IPS DF 6.9 (cell line): ENCODE measurements at regions not wholly inside any gene's neighbourhood (a gene's known extent, or its start where the extent isn't known, plus 50 kb on each side); places are given as distances from the start of the nearest gene placed in this dataset.

Source experiments
- DNase-seq: peaks from one replicate; pipeline ENCODE4 v3.0.0-alpha.2; 2013; ENCODE audit warnings: low read depth, low spot score
- H3K27ac ChIP-seq: one replicate; pipeline ENCODE4 v1.5.1; 2013; ENCODE audit warnings: low read length, control low read depth
- H3K27me3 ChIP-seq: 2 replicates; pipeline ENCODE4 v1.6.1; 2013; ENCODE audit warnings: mild to moderate bottlenecking, low read length; ENCODE audit not compliant: control insufficient read depth, insufficient read depth
- H3K36me3 ChIP-seq: 2 replicates; pipeline ENCODE4 v1.6.1; 2013; ENCODE audit warnings: low read length; ENCODE audit not compliant: control insufficient read depth, insufficient read depth
- H3K4me1 ChIP-seq: 2 replicates; pipeline ENCODE4 v1.6.1; 2013; ENCODE audit warnings: low read length; ENCODE audit not compliant: control insufficient read depth, insufficient read depth
- H3K4me3 ChIP-seq: 2 replicates; pipeline ENCODE4 v1.5.1; 2013; ENCODE audit warnings: mild to moderate bottlenecking, low read length
- H3K9me3 ChIP-seq: 2 replicates; pipeline ENCODE4 v1.6.1; 2013; ENCODE audit warnings: low read length, inconsistent platforms; ENCODE audit not compliant: control insufficient read depth, insufficient read depth
- WGBS: extraction: QIAGEN DNeasy Blood & Tissue Kit; methylation state at CpG from one replicate; pipeline ENCODE4 v1.1.7; 2013; ENCODE audit warnings: mixed read lengths, missing lambda C conversion rate; ENCODE audit not compliant: insufficient read length, insufficient coverage; 5-methylcytosine and 5-hydroxymethylcytosine counted together

DNA sequence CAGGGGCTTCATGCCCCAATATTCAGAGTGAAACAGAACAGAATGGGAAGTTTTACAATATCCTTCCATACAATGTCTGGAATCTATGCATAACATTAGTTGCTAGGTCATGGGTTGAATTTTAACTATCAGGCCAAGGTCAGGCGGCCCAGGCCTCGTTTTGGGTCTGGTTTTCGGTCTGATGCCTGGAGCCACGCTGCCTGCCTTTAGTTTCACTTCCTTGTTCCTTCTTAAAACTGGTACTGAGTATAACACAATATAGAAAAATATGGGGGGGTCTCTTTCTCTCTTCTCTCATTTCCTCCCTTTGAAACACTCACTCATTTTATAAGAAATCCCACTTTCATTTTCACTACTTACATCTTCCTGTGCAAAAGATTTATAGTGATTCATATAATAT lies 1243.8 kb downstream of the CDY2B start:
- no peaks in the 10 kb centered on the region for H3K27me3 ChIP-seq
- H3K4me1 ChIP-seq: no peaks in the 10 kb centered on the region
- no peaks in the 10 kb centered on the region for H3K36me3 ChIP-seq
- H3K4me3 ChIP-seq: no peak overlapping the region
- H3K27ac ChIP-seq: no peak overlapping the region
- no peak for DNase-seq
- no CpG with 5 or more reads among the region's 4 CpGs for WGBS
- H3K9me3 ChIP-seq: no peaks in the 10 kb centered on the region

GRCh38 chrY:16629146-16629545 lies 1250.9 kb downstream of the CDY2B start:
- no peak for DNase-seq
- WGBS: no CpG with 5 or more reads among the region's 1 CpG
- H3K4me1 ChIP-seq: no peaks in the 10 kb centered on the region

GRCh38 chrY:16627122-16627521 lies 1252.9 kb downstream of the CDY2B start:
- Histone ChIP-seq H3K9me3 (no peaks in the 10 kb centered on the region), H3K27ac (no peak overlapping the region), H3K36me3 (no peaks in the 10 kb centered on the region), H3K4me3 (no peak overlapping the region), H3K4me1 (no peaks in the 10 kb centered on the region), H3K27me3 (no peaks in the 10 kb centered on the region)
- WGBS: no CpG with 5 or more reads among the region's 3 CpGs
- no peak for DNase-seq

More at GRCh38 chrY:16629146-16629545, 1250.9 kb downstream of the CDY2B start:
- Histone ChIP-seq H3K4me3 (no peak overlapping the region), H3K27me3 (no peaks in the 10 kb centered on the region), H3K36me3 (no peaks in the 10 kb centered on the region), H3K27ac (no peak overlapping the region), H3K9me3 (no peaks in the 10 kb centered on the region)

GRCh38 chrY:16616201-16616975 lies 1263.6 kb downstream of the CDY2B start:
- no peaks in the 10 kb centered on the region for H3K36me3 ChIP-seq
- no CpG with 5 or more reads among the region's 2 CpGs for WGBS
- no peak for DNase-seq
- no peaks in the 10 kb centered on the region for H3K27me3 ChIP-seq
- no peaks in the 10 kb centered on the region for H3K9me3 ChIP-seq
- no peak overlapping the region for H3K27ac ChIP-seq
- no peaks in the 10 kb centered on the region for H3K4me1 ChIP-seq
- no peak overlapping the region for H3K4me3 ChIP-seq

DNA sequence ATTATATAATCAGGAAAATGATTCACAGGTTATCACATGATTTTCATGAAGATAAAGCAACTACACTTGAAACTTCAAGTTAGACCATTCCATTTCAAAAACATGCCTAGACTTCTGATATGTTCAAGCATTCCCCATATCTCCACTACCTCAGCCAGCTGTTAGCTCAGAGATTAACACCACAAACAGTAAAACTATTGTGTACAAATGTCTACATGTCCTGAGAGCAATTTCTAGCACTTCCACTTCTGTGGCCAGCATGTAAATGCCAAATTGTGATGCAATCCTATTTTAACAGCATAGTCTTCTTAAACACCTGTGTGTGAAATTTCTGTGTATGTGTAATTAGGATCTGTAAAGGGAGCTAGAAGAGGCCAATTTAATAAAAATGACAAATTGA lies 1271.3 kb downstream of the CDY2B start:
- Histone ChIP-seq H3K27ac (no peak overlapping the region), H3K36me3 (no peaks in the 10 kb centered on the region), H3K4me3 (no peak overlapping the region), H3K9me3 (no peaks in the 10 kb centered on the region), H3K27me3 (no peaks in the 10 kb centered on the region), H3K4me1 (no peaks in the 10 kb centered on the region)
- DNase-seq: no peak

DNA sequence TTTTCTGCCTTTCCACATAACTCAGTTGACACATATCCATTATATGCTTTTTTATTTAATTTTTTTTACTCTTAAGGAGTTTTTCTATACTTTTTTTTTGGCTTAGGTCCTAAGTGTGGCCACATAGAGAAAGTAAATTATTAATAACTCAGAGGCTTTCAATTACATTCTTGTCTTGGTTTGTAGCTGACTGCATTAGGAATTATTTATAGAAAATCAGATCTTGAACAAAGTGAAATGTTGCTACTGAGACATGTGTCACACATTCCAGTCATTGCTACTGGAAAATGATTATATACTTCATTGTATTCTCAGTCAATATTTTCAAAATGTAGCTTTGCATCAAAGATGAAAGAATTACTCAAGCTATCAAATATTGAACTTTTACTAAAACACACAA lies 1277.9 kb downstream of the CDY2B start:
- H3K4me3 ChIP-seq: no peak overlapping the region
- no peak overlapping the region for H3K27ac ChIP-seq
- DNase-seq: no peak
- no peaks in the 10 kb centered on the region for H3K4me1 ChIP-seq
- no peaks in the 10 kb centered on the region for H3K36me3 ChIP-seq
- no peaks in the 10 kb centered on the region for H3K9me3 ChIP-seq
- no peaks in the 10 kb centered on the region for H3K27me3 ChIP-seq

DNA sequence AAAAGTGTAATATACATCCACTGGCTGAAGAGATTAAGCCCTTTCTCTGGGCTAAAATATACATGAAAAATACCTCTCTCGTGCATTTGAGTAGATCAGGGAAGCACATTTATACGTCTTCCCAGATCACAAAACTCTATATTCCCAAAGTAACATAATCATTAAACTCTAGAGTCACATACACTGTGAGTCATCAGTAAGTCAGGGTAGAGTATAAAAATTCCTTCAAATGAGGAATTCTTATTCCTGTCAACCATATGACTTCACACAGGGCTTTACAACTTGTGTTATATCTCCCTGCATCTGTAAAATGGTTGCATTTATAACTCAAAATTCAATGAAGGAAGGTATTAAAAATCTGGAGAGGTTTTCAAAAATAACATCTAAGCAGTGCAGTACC lies 1278.4 kb downstream of the CDY2B start:
- H3K4me1 ChIP-seq: no peaks in the 10 kb centered on the region
- H3K27me3 ChIP-seq: no peaks in the 10 kb centered on the region
- H3K9me3 ChIP-seq: no peaks in the 10 kb centered on the region
- no CpG with 5 or more reads among the region's 2 CpGs for WGBS
- DNase-seq: no peak
- no peak overlapping the region for H3K27ac ChIP-seq
- no peaks in the 10 kb centered on the region for H3K36me3 ChIP-seq
- no peak overlapping the region for H3K4me3 ChIP-seq

DNA sequence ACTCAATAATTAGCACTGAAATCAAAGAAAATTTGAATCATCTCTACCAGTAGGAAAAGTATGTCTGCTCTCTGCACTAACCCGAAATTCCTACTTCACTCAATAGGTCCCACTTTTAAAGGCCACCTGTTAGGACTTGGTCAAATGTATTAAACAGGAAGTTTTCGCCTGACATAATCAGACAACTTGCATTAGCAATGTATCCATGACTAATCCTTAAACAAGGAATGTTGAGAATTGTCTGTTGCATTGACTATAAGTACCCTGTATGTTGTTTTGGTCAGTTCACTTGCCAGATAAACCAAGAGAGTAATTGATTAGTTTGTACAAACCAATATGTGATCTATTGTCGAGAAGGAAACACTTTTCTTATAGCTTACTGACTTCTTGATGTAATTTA lies 1308.0 kb downstream of the CDY2B start:
- Histone ChIP-seq H3K4me3 (no peak overlapping the region), H3K27ac (no peak overlapping the region), H3K4me1 (no peaks in the 10 kb centered on the region), H3K36me3 (no peaks in the 10 kb centered on the region), H3K9me3 (no peaks in the 10 kb centered on the region), H3K27me3 (no peaks in the 10 kb centered on the region)
- no peak for DNase-seq
- no CpG with 5 or more reads among the region's 3 CpGs for WGBS

DNA sequence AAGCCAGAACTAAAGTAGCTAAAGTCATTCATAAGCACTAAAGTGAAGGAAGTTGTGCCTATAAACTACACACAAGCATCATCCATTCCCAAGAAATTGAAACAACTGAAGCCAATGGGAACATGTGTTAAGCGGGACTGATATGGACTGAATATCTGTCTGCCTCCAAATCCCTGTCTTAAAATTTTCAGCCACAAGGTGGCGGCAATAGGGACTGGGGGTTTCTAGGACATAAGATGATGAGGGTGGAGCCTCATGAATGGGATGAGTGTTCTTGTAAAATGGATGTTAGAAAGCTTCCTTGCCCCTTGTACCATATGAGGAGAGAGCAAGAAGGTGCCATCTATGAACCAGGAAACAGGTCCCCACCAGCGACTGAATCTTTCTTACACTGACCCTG lies 1317.5 kb downstream of the CDY2B start:
- Histone ChIP-seq H3K9me3 (no peaks in the 10 kb centered on the region), H3K4me1 (no peaks in the 10 kb centered on the region), H3K27me3 (no peaks in the 10 kb centered on the region), H3K36me3 (no peaks in the 10 kb centered on the region), H3K27ac (no peak overlapping the region), H3K4me3 (no peak overlapping the region)
- DNase-seq: peak; percentile 4
- no CpG with 5 or more reads among the region's 3 CpGs for WGBS

GRCh38 chrY:16522021-16522420 lies 1358.0 kb downstream of the CDY2B start:
- no peak for DNase-seq
- Histone ChIP-seq H3K27ac (no peak overlapping the region), H3K27me3 (no peaks in the 10 kb centered on the region), H3K4me1 (no peaks in the 10 kb centered on the region), H3K36me3 (no peaks in the 10 kb centered on the region), H3K4me3 (no peak overlapping the region), H3K9me3 (no peaks in the 10 kb centered on the region)

GRCh38 chrY:16502733-16503214 lies 1377.2 kb downstream of the CDY2B start:
- Histone ChIP-seq H3K4me1 (no peaks in the 10 kb centered on the region), H3K4me3 (no peak overlapping the region), H3K36me3 (no peaks in the 10 kb centered on the region), H3K27me3 (no peaks in the 10 kb centered on the region), H3K9me3 (no peaks in the 10 kb centered on the region), H3K27ac (no peak overlapping the region)
- no peak for DNase-seq
- WGBS: 100% methylated on average over 2 of the region's 3 CpGs
